ENCODE measurements at regions not wholly inside any gene's neighbourhood (a gene's known extent, or its start where the extent isn't known, plus 50 kb on each side); places are given as distances from the start of the nearest gene placed in this dataset.

- TF ChIP-seq CTCF (tag by site-specific recombination; IDR thresholded peaks at IDR 0.05) = no peak
- TF ChIP-seq ZNF10 (tag by site-specific recombination; IDR thresholded peaks at IDR 0.05) = no peak
Measured at GRCh38 chr22:22769434-22770279, 118.0 kb upstream of the IGLL5 start.

Measured in HEK293 (cell line).